PFSK-1 (cell line): ENCODE measurements at regions not wholly inside any gene's neighbourhood (a gene's known extent, or its start where the extent isn't known, plus 50 kb on each side); places are given as distances from the start of the nearest gene placed in this dataset.

ENCODE experiments used
- FOXP2 ChIP-seq: optimal IDR thresholded peaks from 2 replicates; pipeline ENCODE3; 2011; ENCODE audit warnings: borderline replicate concordance, control low read depth, inconsistent platforms; ENCODE audit not compliant: insufficient read depth; ENCODE audit errors: extremely low read length, extremely low read depth
- POLR2AphosphoS5 ChIP-seq: IDR thresholded peaks from 2 replicates; pipeline ENCODE4 v1.6.1; 2012; ENCODE audit warnings: low read depth, mild to moderate bottlenecking, control low read depth, low read length, moderate library complexity
- SIN3A ChIP-seq: IDR thresholded peaks from 2 replicates; pipeline ENCODE4 v1.6.1; 2012; ENCODE audit warnings: mild to moderate bottlenecking, low read length, moderate library complexity, borderline replicate concordance; ENCODE audit not compliant: insufficient read depth
- TAF1 ChIP-seq: IDR thresholded peaks from 2 replicates; pipeline ENCODE4 v1.6.1; 2012; ENCODE audit warnings: low read length, control low read depth, borderline replicate concordance; ENCODE audit not compliant: insufficient read depth
- TF ChIP-seq, protein P1 (sequence below), 2 experiments: IDR thresholded peaks; 2 replicates each; pipeline versions ENCODE4 v1.6.1 to v1.8.0; 2011 to 2012; ENCODE audit warnings: low read depth in 2 of 2, low read length in 2 of 2, control low read depth in 1 of 2, inconsistent platforms in 1 of 2, mild to moderate bottlenecking in 1 of 2, moderate library complexity in 1 of 2; ENCODE audit not compliant: insufficient read depth in 1 of 2

GRCh38 chr7:17672783-17673182 lies 267.5 kb downstream of the SNX13 start:
- TF ChIP-seq, protein P1, sequence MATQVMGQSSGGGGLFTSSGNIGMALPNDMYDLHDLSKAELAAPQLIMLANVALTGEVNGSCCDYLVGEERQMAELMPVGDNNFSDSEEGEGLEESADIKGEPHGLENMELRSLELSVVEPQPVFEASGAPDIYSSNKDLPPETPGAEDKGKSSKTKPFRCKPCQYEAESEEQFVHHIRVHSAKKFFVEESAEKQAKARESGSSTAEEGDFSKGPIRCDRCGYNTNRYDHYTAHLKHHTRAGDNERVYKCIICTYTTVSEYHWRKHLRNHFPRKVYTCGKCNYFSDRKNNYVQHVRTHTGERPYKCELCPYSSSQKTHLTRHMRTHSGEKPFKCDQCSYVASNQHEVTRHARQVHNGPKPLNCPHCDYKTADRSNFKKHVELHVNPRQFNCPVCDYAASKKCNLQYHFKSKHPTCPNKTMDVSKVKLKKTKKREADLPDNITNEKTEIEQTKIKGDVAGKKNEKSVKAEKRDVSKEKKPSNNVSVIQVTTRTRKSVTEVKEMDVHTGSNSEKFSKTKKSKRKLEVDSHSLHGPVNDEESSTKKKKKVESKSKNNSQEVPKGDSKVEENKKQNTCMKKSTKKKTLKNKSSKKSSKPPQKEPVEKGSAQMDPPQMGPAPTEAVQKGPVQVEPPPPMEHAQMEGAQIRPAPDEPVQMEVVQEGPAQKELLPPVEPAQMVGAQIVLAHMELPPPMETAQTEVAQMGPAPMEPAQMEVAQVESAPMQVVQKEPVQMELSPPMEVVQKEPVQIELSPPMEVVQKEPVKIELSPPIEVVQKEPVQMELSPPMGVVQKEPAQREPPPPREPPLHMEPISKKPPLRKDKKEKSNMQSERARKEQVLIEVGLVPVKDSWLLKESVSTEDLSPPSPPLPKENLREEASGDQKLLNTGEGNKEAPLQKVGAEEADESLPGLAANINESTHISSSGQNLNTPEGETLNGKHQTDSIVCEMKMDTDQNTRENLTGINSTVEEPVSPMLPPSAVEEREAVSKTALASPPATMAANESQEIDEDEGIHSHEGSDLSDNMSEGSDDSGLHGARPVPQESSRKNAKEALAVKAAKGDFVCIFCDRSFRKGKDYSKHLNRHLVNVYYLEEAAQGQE (IDR thresholded peaks at IDR 0.05; ENCODE audit: insufficient read depth in 1 of 2, low read depth in 2 of 2, low read length in 2 of 2), result no peak
- TF ChIP-seq POLR2AphosphoS5 (no peak), TAF1 (no peak), FOXP2 (no peak), SIN3A (no peak)

GRCh38 chr7:17674166-17674942 lies 265.9 kb downstream of the SNX13 start:
- TF ChIP-seq FOXP2 (no peak), POLR2AphosphoS5 (no peak), TAF1 (no peak), SIN3A (no peak)
- TF ChIP-seq, protein P1 (IDR thresholded peaks at IDR 0.05; ENCODE audit: insufficient read depth in 1 of 2, low read depth in 2 of 2, low read length in 2 of 2), result no peak

- no peak for TF ChIP-seq FOXP2
- TF ChIP-seq, protein P1 (IDR thresholded peaks at IDR 0.05; ENCODE audit: insufficient read depth in 1 of 2, low read depth in 2 of 2, low read length in 2 of 2), result no peak
- TF ChIP-seq TAF1, result no peak
- no peak for TF ChIP-seq SIN3A
- no peak for TF ChIP-seq POLR2AphosphoS5
Observed at GRCh38 chr7:17674943-17675608, 265.2 kb downstream of the SNX13 start.

GRCh38 chr7:17677408-17677807 lies 262.9 kb downstream of the SNX13 start:
- no peak for TF ChIP-seq POLR2AphosphoS5
- no peak for TF ChIP-seq SIN3A
- TF ChIP-seq, protein P1 (IDR thresholded peaks at IDR 0.05; ENCODE audit: insufficient read depth in 1 of 2, low read depth in 2 of 2, low read length in 2 of 2), result no peak
